ENCODE measurements at regions not wholly inside any gene's neighbourhood (a gene's known extent, or its start where the extent isn't known, plus 50 kb on each side); places are given as distances from the start of the nearest gene placed in this dataset.

DNA sequence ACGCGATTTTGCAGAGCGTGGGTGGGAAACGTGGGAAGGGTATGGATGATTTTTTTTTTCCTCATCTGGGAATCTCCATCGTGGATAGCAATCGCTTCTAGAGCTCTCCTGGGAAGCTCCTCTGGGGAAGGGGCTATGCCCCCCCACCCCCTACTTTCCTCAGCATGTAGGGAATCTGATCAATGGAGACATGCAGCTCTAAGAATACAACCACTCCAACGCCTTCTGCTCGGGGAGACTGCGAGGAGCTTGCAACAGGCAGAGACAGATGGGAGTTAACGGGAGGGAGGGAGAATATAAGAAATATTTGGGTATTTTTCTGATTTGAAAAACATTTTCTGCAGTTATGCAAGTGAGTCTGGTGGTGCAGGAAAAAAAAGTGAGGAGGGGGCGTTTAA lies 104.6 kb upstream of the HSD17B12 start:
- intact Hi-C loops (cut with DNase I), result loop anchor here (5.0 kb wide), 1 partner anchor 46 kb away; no protein-coding TSS in a partner anchor
- peaks cover 27% of the 10 kb centered on the region for H3K27me3 ChIP-seq

DNA sequence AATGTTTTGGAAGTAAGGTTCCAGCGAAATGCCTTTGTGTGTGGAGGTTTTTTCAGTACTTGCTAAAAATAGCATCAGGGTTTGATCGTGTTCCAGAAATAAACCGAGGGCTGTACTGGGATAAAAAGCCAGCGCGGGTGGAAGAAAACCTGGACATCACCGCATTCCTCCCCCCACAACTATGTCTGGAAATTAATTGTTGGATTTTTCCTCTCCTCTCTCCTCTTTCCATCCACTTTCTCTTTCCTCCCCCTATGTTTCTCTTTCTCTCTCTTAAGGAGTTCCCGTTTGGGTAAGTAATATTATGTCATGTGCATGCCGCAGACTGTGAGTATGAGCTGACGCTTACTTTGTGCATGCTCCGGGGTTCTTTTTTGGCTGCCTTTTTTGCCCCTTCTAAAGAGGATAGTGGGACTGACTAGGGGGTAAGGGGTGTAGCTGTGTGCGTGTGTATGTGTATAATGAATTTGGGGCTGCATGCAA lies 104.2 kb upstream of the HSD17B12 start:
- DNase-seq (ENCODE audit: low spot score in 2 of 2), result no peak
- TF ChIP-seq, protein P1, sequence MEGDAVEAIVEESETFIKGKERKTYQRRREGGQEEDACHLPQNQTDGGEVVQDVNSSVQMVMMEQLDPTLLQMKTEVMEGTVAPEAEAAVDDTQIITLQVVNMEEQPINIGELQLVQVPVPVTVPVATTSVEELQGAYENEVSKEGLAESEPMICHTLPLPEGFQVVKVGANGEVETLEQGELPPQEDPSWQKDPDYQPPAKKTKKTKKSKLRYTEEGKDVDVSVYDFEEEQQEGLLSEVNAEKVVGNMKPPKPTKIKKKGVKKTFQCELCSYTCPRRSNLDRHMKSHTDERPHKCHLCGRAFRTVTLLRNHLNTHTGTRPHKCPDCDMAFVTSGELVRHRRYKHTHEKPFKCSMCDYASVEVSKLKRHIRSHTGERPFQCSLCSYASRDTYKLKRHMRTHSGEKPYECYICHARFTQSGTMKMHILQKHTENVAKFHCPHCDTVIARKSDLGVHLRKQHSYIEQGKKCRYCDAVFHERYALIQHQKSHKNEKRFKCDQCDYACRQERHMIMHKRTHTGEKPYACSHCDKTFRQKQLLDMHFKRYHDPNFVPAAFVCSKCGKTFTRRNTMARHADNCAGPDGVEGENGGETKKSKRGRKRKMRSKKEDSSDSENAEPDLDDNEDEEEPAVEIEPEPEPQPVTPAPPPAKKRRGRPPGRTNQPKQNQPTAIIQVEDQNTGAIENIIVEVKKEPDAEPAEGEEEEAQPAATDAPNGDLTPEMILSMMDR (IDR thresholded peaks at IDR 0.05), result no peak
- Histone ChIP-seq H3K4me3 (peak overlapping the region; percentile 23 to 34), H3K36me3 (no peaks in the 10 kb centered on the region), H3K27me3 (peaks cover 28% of the 10 kb centered on the region), H3K4me1 (peaks cover under 1 to 24% of the 10 kb centered on the region in 2 donors), H3K27ac (no peak overlapping the region), H3K9me3 (no peaks in the 10 kb centered on the region)
- intact Hi-C loops (cut with DNase I), result loop anchor here (5.0 kb wide), 1 partner anchor 46 kb away; no protein-coding TSS in a partner anchor

More for the DNA sequence above, 104.6 kb upstream of the HSD17B12 start:
- Histone ChIP-seq H3K36me3 (no peaks in the 10 kb centered on the region), H3K4me1 (peaks cover 0 to 21% of the 10 kb centered on the region in 2 donors), H3K4me3 (peak overlapping the region; percentile 23 to 34), H3K9me3 (no peaks in the 10 kb centered on the region), H3K27ac (no peak overlapping the region)
- no peak for DNase-seq (ENCODE audit: low spot score in 2 of 2)
- TF ChIP-seq, protein P1 (IDR thresholded peaks at IDR 0.05), result no peak

- H3K4me3 ChIP-seq, result peak overlapping the region; percentile 23 to 34
Observed at GRCh38 chr11:43576803-43577521, 103.6 kb upstream of the HSD17B12 start.

GRCh38 chr11:43577566-43578264 lies 102.8 kb upstream of the HSD17B12 start:
- intact Hi-C loops (cut with DNase I), result loop anchor here (5.0 kb wide), 1 partner anchor 45 kb away; no protein-coding TSS in a partner anchor
- peaks cover 38% of the 10 kb centered on the region for H3K27me3 ChIP-seq

More at GRCh38 chr11:43576803-43577521, 103.6 kb upstream of the HSD17B12 start:
- TF ChIP-seq, protein P1 (IDR thresholded peaks at IDR 0.05), result peak in 1 of 3 experiments; percentile 30
- no peaks in the 10 kb centered on the region for H3K9me3 ChIP-seq
- H3K27ac ChIP-seq, result no peak overlapping the region
- peaks cover 2 to 28% of the 10 kb centered on the region in 2 donors for H3K4me1 ChIP-seq
- peaks cover 34% of the 10 kb centered on the region for H3K27me3 ChIP-seq
- no peaks in the 10 kb centered on the region for H3K36me3 ChIP-seq
- intact Hi-C loops (cut with DNase I), result loop anchor here (5.0 kb wide), 1 partner anchor 45 kb away; no protein-coding TSS in a partner anchor
- DNase-seq (ENCODE audit: low spot score in 2 of 2), result no peak

More at GRCh38 chr11:43577566-43578264, 102.8 kb upstream of the HSD17B12 start:
- H3K9me3 ChIP-seq, result no peaks in the 10 kb centered on the region
- H3K4me3 ChIP-seq, result no peak overlapping the region
- H3K36me3 ChIP-seq, result no peaks in the 10 kb centered on the region
- no peak overlapping the region for H3K27ac ChIP-seq
- DNase-seq (ENCODE audit: low spot score in 2 of 2), result no peak
- H3K4me1 ChIP-seq, result peaks cover 2 to 28% of the 10 kb centered on the region in 2 donors
- TF ChIP-seq, protein P1 (IDR thresholded peaks at IDR 0.05), result no peak

Data from ascending aorta (tissue), 2 donors.